Adrenal gland (tissue), 5 donors: ENCODE measurements at regions not wholly inside any gene's neighbourhood (a gene's known extent, or its start where the extent isn't known, plus 50 kb on each side); places are given as distances from the start of the nearest gene placed in this dataset.

Source experiments
- CTCF ChIP-seq, 6 experiments: fragments of 450-650 bp in 4 of 6; fragments of 200-600 bp in 2 of 6; sonication (generic) in 1 of 6; IDR thresholded peaks; 1 replicate in 5 of 6; 2 replicates in 1 of 6; pipeline versions ENCODE4 v1.5.1 to v1.8.0; 2016 to 2021; ENCODE audit warnings: antibody characterized with exemption in 6 of 6, mild to moderate bottlenecking in 2 of 6, moderate library complexity in 1 of 6
- POLR2A ChIP-seq, 2 donors: fragments of 450-650 bp; IDR thresholded peaks; one replicate each; pipeline ENCODE4 v1.6.1; 2017; ENCODE audit warnings: antibody characterized with exemption in 2 of 2, mild to moderate bottlenecking in 2 of 2, moderate library complexity in 1 of 2
- donor health status: DM: no; HTN: no; CAD: no.

GRCh38 chr10:7464691-7465090, 53.9 kb upstream of the SFMBT2 start:
- TF ChIP-seq POLR2A (IDR thresholded peaks at IDR 0.05) (no peak), CTCF (IDR thresholded peaks at IDR 0.05) (no peak)
